ENCODE measurements at regions not wholly inside any gene's neighbourhood (a gene's known extent, or its start where the extent isn't known, plus 50 kb on each side); places are given as distances from the start of the nearest gene placed in this dataset.

GRCh38 chr2:150937030-150937429 is 324.6 kb downstream of the RBM43 start:
- TF ChIP-seq CTCF (IDR thresholded peaks at IDR 0.05), result no peak
- no peak for TF ChIP-seq POLR2AphosphoS5 (IDR thresholded peaks at IDR 0.05)

Measured in gastroesophageal sphincter (tissue), 3 donors.